Suprapubic skin (tissue), 4 donors: ENCODE measurements at regions not wholly inside any gene's neighbourhood (a gene's known extent, or its start where the extent isn't known, plus 50 kb on each side); places are given as distances from the start of the nearest gene placed in this dataset.
"Not testable (repeated sequence)": the region's sequence is repeated elsewhere in the genome, so short reads cannot be mapped to it uniquely, and the experiment has no call there.

ENCODE experiments used
- EP300 ChIP-seq: sonication (generic); formaldehyde crosslinking; IDR thresholded peaks from one replicate; pipeline ENCODE4 v1.6.1; 2017; ENCODE audit warnings: antibody characterized with exemption
- POLR2AphosphoS5 ChIP-seq, 3 donors: sonication (generic); formaldehyde crosslinking; IDR thresholded peaks; one replicate each; pipeline ENCODE4 v1.6.1; 2017; ENCODE audit warnings: antibody characterized with exemption in 3 of 3
- TF ChIP-seq, protein P1 (sequence below), 2 donors: fragments of 200-600 bp in 1 of 2; fragments of 450-650 bp in 1 of 2; sonication (generic) in 1 of 2; IDR thresholded peaks; one replicate each; pipeline ENCODE4 v1.5.1; 2016 to 2019; ENCODE audit warnings: antibody characterized with exemption in 2 of 2, mild to moderate bottlenecking in 1 of 2, moderate library complexity in 1 of 2

GRCh38 chr21:10382135-10382534 lies 139.2 kb upstream of the TPTE start:
- TF ChIP-seq, protein P1, sequence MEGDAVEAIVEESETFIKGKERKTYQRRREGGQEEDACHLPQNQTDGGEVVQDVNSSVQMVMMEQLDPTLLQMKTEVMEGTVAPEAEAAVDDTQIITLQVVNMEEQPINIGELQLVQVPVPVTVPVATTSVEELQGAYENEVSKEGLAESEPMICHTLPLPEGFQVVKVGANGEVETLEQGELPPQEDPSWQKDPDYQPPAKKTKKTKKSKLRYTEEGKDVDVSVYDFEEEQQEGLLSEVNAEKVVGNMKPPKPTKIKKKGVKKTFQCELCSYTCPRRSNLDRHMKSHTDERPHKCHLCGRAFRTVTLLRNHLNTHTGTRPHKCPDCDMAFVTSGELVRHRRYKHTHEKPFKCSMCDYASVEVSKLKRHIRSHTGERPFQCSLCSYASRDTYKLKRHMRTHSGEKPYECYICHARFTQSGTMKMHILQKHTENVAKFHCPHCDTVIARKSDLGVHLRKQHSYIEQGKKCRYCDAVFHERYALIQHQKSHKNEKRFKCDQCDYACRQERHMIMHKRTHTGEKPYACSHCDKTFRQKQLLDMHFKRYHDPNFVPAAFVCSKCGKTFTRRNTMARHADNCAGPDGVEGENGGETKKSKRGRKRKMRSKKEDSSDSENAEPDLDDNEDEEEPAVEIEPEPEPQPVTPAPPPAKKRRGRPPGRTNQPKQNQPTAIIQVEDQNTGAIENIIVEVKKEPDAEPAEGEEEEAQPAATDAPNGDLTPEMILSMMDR (IDR thresholded peaks at IDR 0.05), result not testable (repeated sequence)
- not testable (repeated sequence) for TF ChIP-seq EP300; POLR2AphosphoS5 (IDR thresholded peaks at IDR 0.05)
